ENCODE measurements at regions not wholly inside any gene's neighbourhood (a gene's known extent, or its start where the extent isn't known, plus 50 kb on each side); places are given as distances from the start of the nearest gene placed in this dataset.

- no peaks in the 10 kb centered on the region for H3K36me3 ChIP-seq (replicated peaks)
- no peaks in the 10 kb centered on the region for H3K9me3 ChIP-seq
- DNase-seq (ENCODE audit: low spot score in 2 of 2): no peak
- H3K4me1 ChIP-seq: no peaks in the 10 kb centered on the region
- H3K4me3 ChIP-seq: no peak overlapping the region
- no peaks in the 10 kb centered on the region for H3K27me3 ChIP-seq (ENCODE audit: low read depth)
- in situ Hi-C loops (cut with MboI; ENCODE audit: low sequenced_read_pairs): no loop called here
Observed at GRCh38 chr5:87109746-87110145, 157.9 kb upstream of the RASA1 start.

- in situ Hi-C loops (cut with MboI; ENCODE audit: low sequenced_read_pairs): no loop called here
Observed at GRCh38 chr5:87110721-87111120, 157.0 kb upstream of the RASA1 start.

GRCh38 chr5:87113861-87114260 lies 153.8 kb upstream of the RASA1 start:
- no peaks in the 10 kb centered on the region for H3K36me3 ChIP-seq (replicated peaks)
- H3K27me3 ChIP-seq (ENCODE audit: low read depth): no peaks in the 10 kb centered on the region
- no peaks in the 10 kb centered on the region for H3K9me3 ChIP-seq
- DNase-seq (ENCODE audit: low spot score in 2 of 2): no peak
- in situ Hi-C loops (cut with MboI; ENCODE audit: low sequenced_read_pairs): no loop called here
- no peaks in the 10 kb centered on the region for H3K4me1 ChIP-seq
- H3K4me3 ChIP-seq: no peak overlapping the region

More at GRCh38 chr5:87110721-87111120, 157.0 kb upstream of the RASA1 start:
- no peak for DNase-seq (ENCODE audit: low spot score in 2 of 2)
- Histone ChIP-seq H3K9me3 (no peaks in the 10 kb centered on the region), H3K36me3 (replicated peaks) (no peaks in the 10 kb centered on the region), H3K4me3 (no peak overlapping the region), H3K4me1 (no peaks in the 10 kb centered on the region), H3K27me3 (ENCODE audit: low read depth) (no peaks in the 10 kb centered on the region)

- H3K36me3 ChIP-seq (replicated peaks): no peaks in the 10 kb centered on the region
- H3K27me3 ChIP-seq (ENCODE audit: low read depth): no peaks in the 10 kb centered on the region
- no peaks in the 10 kb centered on the region for H3K9me3 ChIP-seq
- in situ Hi-C loops (cut with MboI; ENCODE audit: low sequenced_read_pairs): no loop called here
- no peak overlapping the region for H3K4me3 ChIP-seq
- no peak for DNase-seq (ENCODE audit: low spot score in 2 of 2)
- no peaks in the 10 kb centered on the region for H3K4me1 ChIP-seq
Observed at GRCh38 chr5:87114631-87115030, 153.1 kb upstream of the RASA1 start.

- H3K36me3 ChIP-seq (replicated peaks): no peaks in the 10 kb centered on the region
- no peaks in the 10 kb centered on the region for H3K4me1 ChIP-seq
- no peak for DNase-seq (ENCODE audit: low spot score in 2 of 2)
- no peaks in the 10 kb centered on the region for H3K9me3 ChIP-seq
- H3K4me3 ChIP-seq: no peak overlapping the region
- no peaks in the 10 kb centered on the region for H3K27me3 ChIP-seq (ENCODE audit: low read depth)
- in situ Hi-C loops (cut with MboI; ENCODE audit: low sequenced_read_pairs): no loop called here
Observed at GRCh38 chr5:87115839-87116364, 151.8 kb upstream of the RASA1 start.

GRCh38 chr5:87116825-87117512 lies 150.7 kb upstream of the RASA1 start:
- Histone ChIP-seq H3K36me3 (replicated peaks) (no peaks in the 10 kb centered on the region), H3K27me3 (ENCODE audit: low read depth) (no peaks in the 10 kb centered on the region), H3K9me3 (no peaks in the 10 kb centered on the region), H3K4me1 (no peaks in the 10 kb centered on the region), H3K4me3 (no peak overlapping the region)
- DNase-seq (ENCODE audit: low spot score in 2 of 2): no peak
- in situ Hi-C loops (cut with MboI; ENCODE audit: low sequenced_read_pairs): no loop called here

GRCh38 chr5:87119588-87119987 lies 148.1 kb upstream of the RASA1 start:
- no peak for DNase-seq (ENCODE audit: low spot score in 2 of 2)
- in situ Hi-C loops (cut with MboI; ENCODE audit: low sequenced_read_pairs): no loop called here
- peaks cover 5% of the 10 kb centered on the region; the same call in 1 of the 2 replicates for H3K27me3 ChIP-seq (ENCODE audit: low read depth)
- H3K4me3 ChIP-seq: no peak overlapping the region
- no peaks in the 10 kb centered on the region for H3K36me3 ChIP-seq (replicated peaks)
- H3K9me3 ChIP-seq: no peaks in the 10 kb centered on the region
- H3K4me1 ChIP-seq: no peaks in the 10 kb centered on the region

GRCh38 chr5:87120518-87121303 lies 147.0 kb upstream of the RASA1 start:
- H3K9me3 ChIP-seq: no peaks in the 10 kb centered on the region
- no peak for DNase-seq (ENCODE audit: low spot score in 2 of 2)
- in situ Hi-C loops (cut with MboI; ENCODE audit: low sequenced_read_pairs): no loop called here
- no peaks in the 10 kb centered on the region for H3K36me3 ChIP-seq (replicated peaks)
- peaks cover 7% of the 10 kb centered on the region; the same call in 1 of the 2 replicates for H3K27me3 ChIP-seq (ENCODE audit: low read depth)
- no peaks in the 10 kb centered on the region for H3K4me1 ChIP-seq
- no peak overlapping the region for H3K4me3 ChIP-seq

GRCh38 chr5:87121304-87122150 lies 146.2 kb upstream of the RASA1 start:
- Histone ChIP-seq H3K4me1 (no peaks in the 10 kb centered on the region), H3K4me3 (no peak overlapping the region), H3K36me3 (replicated peaks) (no peaks in the 10 kb centered on the region), H3K27me3 (ENCODE audit: low read depth) (peaks cover 7% of the 10 kb centered on the region; the same call in 1 of the 2 replicates), H3K9me3 (no peaks in the 10 kb centered on the region)
- DNase-seq (ENCODE audit: low spot score in 2 of 2): no peak
- in situ Hi-C loops (cut with MboI; ENCODE audit: low sequenced_read_pairs): no loop called here

- Histone ChIP-seq H3K27me3 (ENCODE audit: low read depth) (peaks cover 7% of the 10 kb centered on the region; the same call in 1 of the 2 replicates), H3K4me3 (no peak overlapping the region), H3K4me1 (no peaks in the 10 kb centered on the region), H3K36me3 (replicated peaks) (no peaks in the 10 kb centered on the region), H3K9me3 (no peaks in the 10 kb centered on the region)
- DNase-seq (ENCODE audit: low spot score in 2 of 2): no peak
- in situ Hi-C loops (cut with MboI; ENCODE audit: low sequenced_read_pairs): no loop called here
Observed at GRCh38 chr5:87122151-87122977, 145.3 kb upstream of the RASA1 start.

GRCh38 chr5:87125766-87126165 lies 141.9 kb upstream of the RASA1 start:
- no peak overlapping the region for H3K4me3 ChIP-seq
- H3K4me1 ChIP-seq: no peaks in the 10 kb centered on the region
- in situ Hi-C loops (cut with MboI; ENCODE audit: low sequenced_read_pairs): no loop called here
- DNase-seq (ENCODE audit: low spot score in 2 of 2): no peak
- no peaks in the 10 kb centered on the region for H3K36me3 ChIP-seq (replicated peaks)
- H3K27me3 ChIP-seq (ENCODE audit: low read depth): peaks cover 7% of the 10 kb centered on the region; the same call in 1 of the 2 replicates
- no peaks in the 10 kb centered on the region for H3K9me3 ChIP-seq

GRCh38 chr5:87126869-87127268 lies 140.8 kb upstream of the RASA1 start:
- Histone ChIP-seq H3K4me1 (no peaks in the 10 kb centered on the region), H3K36me3 (replicated peaks) (no peaks in the 10 kb centered on the region), H3K27me3 (ENCODE audit: low read depth) (peaks cover 7% of the 10 kb centered on the region; the same call in 1 of the 2 replicates), H3K9me3 (no peaks in the 10 kb centered on the region), H3K4me3 (no peak overlapping the region)
- no peak for DNase-seq (ENCODE audit: low spot score in 2 of 2)
- in situ Hi-C loops (cut with MboI; ENCODE audit: low sequenced_read_pairs): no loop called here

GRCh38 chr5:87127426-87127825 lies 140.3 kb upstream of the RASA1 start:
- H3K9me3 ChIP-seq: no peaks in the 10 kb centered on the region
- peaks cover 7% of the 10 kb centered on the region; the same call in 1 of the 2 replicates for H3K27me3 ChIP-seq (ENCODE audit: low read depth)
- H3K4me1 ChIP-seq: no peaks in the 10 kb centered on the region
- DNase-seq (ENCODE audit: low spot score in 2 of 2): no peak
- H3K36me3 ChIP-seq (replicated peaks): no peaks in the 10 kb centered on the region
- H3K4me3 ChIP-seq: no peak overlapping the region
- in situ Hi-C loops (cut with MboI; ENCODE audit: low sequenced_read_pairs): no loop called here

All from HAP-1 (cell line).